ENCODE measurements at regions not wholly inside any gene's neighbourhood (a gene's known extent, or its start where the extent isn't known, plus 50 kb on each side); places are given as distances from the start of the nearest gene placed in this dataset.

- TF ChIP-seq SP1 (CRISPR knock-in tag; conservative IDR thresholded peaks at IDR 0.05) (no peak), IRF2 (CRISPR knock-in tag; IDR thresholded peaks at IDR 0.05; ENCODE audit: borderline replicate concordance, low read depth) (no peak), CTCF (IDR thresholded peaks at IDR 0.05) (no peak), MAX (CRISPR knock-in tag; IDR thresholded peaks at IDR 0.05) (no peak), CREB1 (CRISPR knock-in tag; IDR thresholded peaks at IDR 0.05) (no peak), ZNF317 (CRISPR knock-in tag; IDR thresholded peaks at IDR 0.05; ENCODE audit: borderline replicate concordance, low read depth) (no peak), KAT7 (CRISPR knock-in tag; IDR thresholded peaks at IDR 0.05; ENCODE audit: borderline replicate concordance) (no peak), TCF7 (CRISPR knock-in tag; IDR thresholded peaks at IDR 0.05; ENCODE audit: low read depth) (no peak), STAT6 (CRISPR knock-in tag; conservative IDR thresholded peaks at IDR 0.05; ENCODE audit: low read depth) (no peak), SMAD3 (CRISPR knock-in tag; IDR thresholded peaks at IDR 0.05; ENCODE audit: borderline replicate concordance) (no peak)
These were observed 60.1 kb upstream of the OSTN start for GRCh38 chr3:191138937-191139336.
